ENCODE measurements at regions not wholly inside any gene's neighbourhood (a gene's known extent, or its start where the extent isn't known, plus 50 kb on each side); places are given as distances from the start of the nearest gene placed in this dataset.

- H3K4me3 ChIP-seq = no peak overlapping the region
- H3K9me3 ChIP-seq = no peaks in the 10 kb centered on the region
- H3K27ac ChIP-seq = no peak overlapping the region
- DNase-seq (ENCODE audit: low spot score) (no peak), ATAC-seq (ENCODE audit: insufficient number of reproducible peaks, low FRiP score, low read depth) (no peak)
- TF ChIP-seq CTCF (IDR thresholded peaks at IDR 0.05) = no peak
- no peaks in the 10 kb centered on the region for H3K4me1 ChIP-seq (ENCODE audit: control insufficient read depth in 1 of 2, low read depth in 2 of 2)
- no peaks in the 10 kb centered on the region for H3K27me3 ChIP-seq (replicated peaks; ENCODE audit: insufficient read depth)
- H3K36me3 ChIP-seq = no peaks in the 10 kb centered on the region
These were observed 941.5 kb upstream of the EEF2KMT start for GRCh38 chr16:6038941-6039645.

- Histone ChIP-seq H3K27ac (no peak overlapping the region), H3K9me3 (no peaks in the 10 kb centered on the region), H3K4me3 (no peak overlapping the region), H3K4me1 (ENCODE audit: control insufficient read depth in 1 of 2, low read depth in 2 of 2) (no peaks in the 10 kb centered on the region), H3K27me3 (replicated peaks; ENCODE audit: insufficient read depth) (no peaks in the 10 kb centered on the region), H3K36me3 (no peaks in the 10 kb centered on the region)
- TF ChIP-seq CTCF (IDR thresholded peaks at IDR 0.05) = no peak
- DNase-seq (ENCODE audit: low spot score) = no peak
- ATAC-seq (ENCODE audit: insufficient number of reproducible peaks, low FRiP score, low read depth) = no peak
These were observed 937.6 kb upstream of the EEF2KMT start for GRCh38 chr16:6035161-6035560.

GRCh38 chr16:6034511-6034910 lies 936.9 kb upstream of the EEF2KMT start:
- Histone ChIP-seq H3K27ac (no peak overlapping the region), H3K4me1 (ENCODE audit: control insufficient read depth in 1 of 2, low read depth in 2 of 2) (no peaks in the 10 kb centered on the region), H3K36me3 (no peaks in the 10 kb centered on the region), H3K27me3 (replicated peaks; ENCODE audit: insufficient read depth) (no peaks in the 10 kb centered on the region), H3K4me3 (no peak overlapping the region), H3K9me3 (no peaks in the 10 kb centered on the region)
- ATAC-seq (ENCODE audit: insufficient number of reproducible peaks, low FRiP score, low read depth) (no peak), DNase-seq (ENCODE audit: low spot score) (no peak)
- no peak for TF ChIP-seq CTCF (IDR thresholded peaks at IDR 0.05)

- no peaks in the 10 kb centered on the region for H3K27me3 ChIP-seq (replicated peaks; ENCODE audit: insufficient read depth)
- no peak overlapping the region for H3K4me3 ChIP-seq
- ATAC-seq (ENCODE audit: insufficient number of reproducible peaks, low FRiP score, low read depth) (no peak), DNase-seq (ENCODE audit: low spot score) (no peak)
- no peaks in the 10 kb centered on the region for H3K4me1 ChIP-seq (ENCODE audit: control insufficient read depth in 1 of 2, low read depth in 2 of 2)
- no peaks in the 10 kb centered on the region for H3K9me3 ChIP-seq
- no peak overlapping the region for H3K27ac ChIP-seq
- no peaks in the 10 kb centered on the region for H3K36me3 ChIP-seq
- no peak for TF ChIP-seq CTCF (IDR thresholded peaks at IDR 0.05)
These were observed 934.8 kb upstream of the EEF2KMT start for GRCh38 chr16:6032438-6032837.

- Histone ChIP-seq H3K9me3 (no peaks in the 10 kb centered on the region), H3K27ac (no peak overlapping the region), H3K4me1 (ENCODE audit: control insufficient read depth in 1 of 2, low read depth in 2 of 2) (no peaks in the 10 kb centered on the region), H3K27me3 (replicated peaks; ENCODE audit: insufficient read depth) (no peaks in the 10 kb centered on the region), H3K36me3 (no peaks in the 10 kb centered on the region), H3K4me3 (no peak overlapping the region)
- no peak for TF ChIP-seq CTCF (IDR thresholded peaks at IDR 0.05)
- ATAC-seq (ENCODE audit: insufficient number of reproducible peaks, low FRiP score, low read depth) (no peak), DNase-seq (ENCODE audit: low spot score) (no peak)
These were observed 934.0 kb upstream of the EEF2KMT start for GRCh38 chr16:6031567-6031966.

Data from thoracic aorta (tissue), 2 donors.